DMS153 treated with DMSO at 0.1 percent for 48 hours (cell line): ENCODE measurements at regions not wholly inside any gene's neighbourhood (a gene's known extent, or its start where the extent isn't known, plus 50 kb on each side); places are given as distances from the start of the nearest gene placed in this dataset.
A peak's percentile ranks its signal among the peaks of the same experiment; 100 is the strongest.

Source experiments
- DNase-seq: peaks from one replicate; lab custom pipeline; 2025; ENCODE audit not compliant: unreplicated experiment; lab: John Stamatoyannopoulos, UW

- DNase-seq = no peak
Measured at GRCh38 chr11:29368126-29368525, 648.7 kb downstream of the KCNA4 start.

GRCh38 chr11:29364006-29364405, 652.8 kb downstream of the KCNA4 start:
- DNase-seq = no peak

GRCh38 chr11:29361369-29361768, 655.5 kb downstream of the KCNA4 start:
- DNase-seq = no peak

GRCh38 chr11:29353833-29354232, 663.0 kb downstream of the KCNA4 start:
- no peak for DNase-seq

GRCh38 chr11:29352273-29352795, 664.5 kb downstream of the KCNA4 start:
- DNase-seq = no peak

- no peak for DNase-seq
Measured at GRCh38 chr11:29351301-29351873, 665.4 kb downstream of the KCNA4 start.

- peak; percentile 45 for DNase-seq
Measured at GRCh38 chr11:29343465-29344333, 673.1 kb downstream of the KCNA4 start.

GRCh38 chr11:29336727-29337575, 679.9 kb downstream of the KCNA4 start:
- no peak for DNase-seq

GRCh38 chr11:29334776-29335130, 682.1 kb downstream of the KCNA4 start:
- DNase-seq = no peak

GRCh38 chr11:29333993-29334775, 682.6 kb downstream of the KCNA4 start:
- peak; percentile 43 for DNase-seq

GRCh38 chr11:29331451-29332010, 685.3 kb downstream of the KCNA4 start:
- no peak for DNase-seq

GRCh38 chr11:29328961-29329441, 687.8 kb downstream of the KCNA4 start:
- DNase-seq = peak; percentile 50

- no peak for DNase-seq
Measured at GRCh38 chr11:29327891-29328290, 688.9 kb downstream of the KCNA4 start.

GRCh38 chr11:29326757-29327156, 690.1 kb downstream of the KCNA4 start:
- DNase-seq = no peak

- DNase-seq = no peak
Measured at GRCh38 chr11:29324328-29324727, 692.5 kb downstream of the KCNA4 start.

GRCh38 chr11:29321293-29322132, 695.3 kb downstream of the KCNA4 start:
- no peak for DNase-seq

GRCh38 chr11:29320196-29320595, 696.6 kb downstream of the KCNA4 start:
- DNase-seq = no peak

GRCh38 chr11:29319210-29319609, 697.6 kb downstream of the KCNA4 start:
- DNase-seq = no peak

GRCh38 chr11:29318134-29318845, 698.5 kb downstream of the KCNA4 start:
- DNase-seq = no peak
